Thyroid gland (tissue), 4 donors: ENCODE measurements at regions not wholly inside any gene's neighbourhood (a gene's known extent, or its start where the extent isn't known, plus 50 kb on each side); places are given as distances from the start of the nearest gene placed in this dataset.

Experiments used
- DNase-seq, 2 donors: peaks; one replicate each; pipeline ENCODE4 v3.0.0-alpha.2; 2019
- H3K27ac ChIP-seq, 3 donors: fragments of 200-600 bp; sonication (generic); 1 replicate in 2 of 3; 2 replicates in 1 of 3; pipeline ENCODE4 v1.5.1; 2016 to 2019; ENCODE audit warnings: mild to moderate bottlenecking in 1 of 3, moderate library complexity in 1 of 3
- H3K27me3 ChIP-seq: fragments of 200-600 bp; sonication (generic); one replicate; pipeline ENCODE4 v1.5.1; 2019
- H3K36me3 ChIP-seq, 2 donors: fragments of 200-600 bp; sonication (generic); one replicate each; pipeline ENCODE4 v1.5.1; 2016 to 2019
- H3K4me1 ChIP-seq, 2 donors: fragments of 200-600 bp; sonication (generic); one replicate each; pipeline ENCODE4 v1.5.1; 2017 to 2019
- H3K4me3 ChIP-seq, 3 donors: fragments of 200-600 bp; sonication (generic); replicated peaks in 1 of 3; 1 replicate in 2 of 3; 2 replicates in 1 of 3; pipeline ENCODE4 v1.5.1; 2016; ENCODE audit warnings: mild to moderate bottlenecking in 1 of 3
- H3K9me3 ChIP-seq: fragments of 200-600 bp; sonication (generic); one replicate; pipeline ENCODE4 v1.5.1; 2017
- CTCF ChIP-seq, 6 experiments: fragments of 200-600 bp in 3 of 6; fragments of 450-650 bp in 3 of 6; sonication (generic) in 3 of 6; IDR thresholded peaks; one replicate each; pipeline ENCODE4 v1.5.1; 2016 to 2019; ENCODE audit warnings: antibody characterized with exemption in 6 of 6, mild to moderate bottlenecking in 2 of 6, inconsistent platforms in 1 of 6, moderate library complexity in 1 of 6
- POLR2A ChIP-seq, 2 donors: fragments of 450-650 bp; IDR thresholded peaks; one replicate each; pipeline ENCODE4 v1.6.1; 2017; ENCODE audit warnings: antibody characterized with exemption in 2 of 2, mild to moderate bottlenecking in 2 of 2, moderate library complexity in 1 of 2
- WGBS, 2 donors: methylation state at CpG; one replicate each; pipeline ENCODE4 v1.1.5; 2017; 5-methylcytosine and 5-hydroxymethylcytosine counted together
- intact Hi-C: fragments of 100-400 bp; cut with DNase I; formaldehyde crosslinking; loops from one replicate; pipeline ENCODE4 v1.15.1; 2023

- 97% methylated on average over 3 of the region's 3 CpGs for WGBS, 2 donors
- intact Hi-C loops = no loop called here
- Histone ChIP-seq H3K36me3 (no peaks in the 10 kb centered on the region), H3K4me1 (no peaks in the 10 kb centered on the region), H3K9me3 (no peaks in the 10 kb centered on the region), H3K4me3 (no peak overlapping the region), H3K27me3 (no peaks in the 10 kb centered on the region), H3K27ac (no peak overlapping the region)
- DNase-seq = no peak
- no peak for TF ChIP-seq CTCF (IDR thresholded peaks at IDR 0.05)
- no peak for TF ChIP-seq POLR2A (IDR thresholded peaks at IDR 0.05)
These were observed 295.9 kb upstream of the SOX4 start for GRCh38 chr6:21297665-21298064.

GRCh38 chr6:21299216-21299615, 294.3 kb upstream of the SOX4 start:
- Histone ChIP-seq H3K4me1 (no peaks in the 10 kb centered on the region), H3K36me3 (no peaks in the 10 kb centered on the region), H3K27me3 (no peaks in the 10 kb centered on the region), H3K9me3 (no peaks in the 10 kb centered on the region), H3K4me3 (no peak overlapping the region), H3K27ac (no peak overlapping the region)
- 93 to 94% methylated on average over 2 of the region's 2 CpGs for WGBS, 2 donors
- TF ChIP-seq POLR2A (IDR thresholded peaks at IDR 0.05) = no peak
- TF ChIP-seq CTCF (IDR thresholded peaks at IDR 0.05) = no peak
- intact Hi-C loops = no loop called here
- DNase-seq = no peak

GRCh38 chr6:21300439-21300838, 293.1 kb upstream of the SOX4 start:
- 76 to 78% methylated on average over 3 of the region's 3 CpGs for WGBS, 2 donors

GRCh38 chr6:21305893-21306332, 287.6 kb upstream of the SOX4 start:
- Histone ChIP-seq H3K27me3 (no peaks in the 10 kb centered on the region), H3K36me3 (no peaks in the 10 kb centered on the region), H3K9me3 (no peaks in the 10 kb centered on the region), H3K27ac (no peak overlapping the region), H3K4me1 (no peaks in the 10 kb centered on the region), H3K4me3 (no peak overlapping the region)
- WGBS, 2 donors = 77 to 93% methylated on average over 2 of the region's 2 CpGs
- intact Hi-C loops = no loop called here
- no peak for DNase-seq
- TF ChIP-seq POLR2A (IDR thresholded peaks at IDR 0.05) (no peak), CTCF (IDR thresholded peaks at IDR 0.05) (no peak)

More at GRCh38 chr6:21300439-21300838, 293.1 kb upstream of the SOX4 start:
- Histone ChIP-seq H3K4me1 (no peaks in the 10 kb centered on the region), H3K9me3 (no peaks in the 10 kb centered on the region), H3K4me3 (no peak overlapping the region), H3K27me3 (no peaks in the 10 kb centered on the region), H3K27ac (no peak overlapping the region), H3K36me3 (no peaks in the 10 kb centered on the region)
- intact Hi-C loops = no loop called here
- no peak for DNase-seq
- TF ChIP-seq POLR2A (IDR thresholded peaks at IDR 0.05) (no peak), CTCF (IDR thresholded peaks at IDR 0.05) (no peak)

- no peak for DNase-seq
- Histone ChIP-seq H3K9me3 (no peaks in the 10 kb centered on the region), H3K27ac (no peak overlapping the region), H3K4me1 (no peaks in the 10 kb centered on the region), H3K4me3 (no peak overlapping the region), H3K27me3 (no peaks in the 10 kb centered on the region), H3K36me3 (no peaks in the 10 kb centered on the region)
- TF ChIP-seq CTCF (IDR thresholded peaks at IDR 0.05) (no peak), POLR2A (IDR thresholded peaks at IDR 0.05) (no peak)
- 79 to 88% methylated on average over 4 of the region's 4 CpGs for WGBS, 2 donors
- intact Hi-C loops = no loop called here
These were observed 287.0 kb upstream of the SOX4 start for GRCh38 chr6:21306546-21306945.
